Kidney capillary endothelial cell (primary cell): ENCODE measurements at regions not wholly inside any gene's neighbourhood (a gene's known extent, or its start where the extent isn't known, plus 50 kb on each side); places are given as distances from the start of the nearest gene placed in this dataset.
"Not testable (repeated sequence)": the region's sequence is repeated elsewhere in the genome, so short reads cannot be mapped to it uniquely, and the experiment has no call there.

Source experiments
- DNase-seq: peaks from one replicate; pipeline ENCODE4 v3.0.0-alpha.2; 2018; ENCODE audit warnings: low spot score

- DNase-seq, result not testable (repeated sequence)
Observed at GRCh38 chr3:107005352-107005751, 371.9 kb upstream of the CCDC54 start.

DNA sequence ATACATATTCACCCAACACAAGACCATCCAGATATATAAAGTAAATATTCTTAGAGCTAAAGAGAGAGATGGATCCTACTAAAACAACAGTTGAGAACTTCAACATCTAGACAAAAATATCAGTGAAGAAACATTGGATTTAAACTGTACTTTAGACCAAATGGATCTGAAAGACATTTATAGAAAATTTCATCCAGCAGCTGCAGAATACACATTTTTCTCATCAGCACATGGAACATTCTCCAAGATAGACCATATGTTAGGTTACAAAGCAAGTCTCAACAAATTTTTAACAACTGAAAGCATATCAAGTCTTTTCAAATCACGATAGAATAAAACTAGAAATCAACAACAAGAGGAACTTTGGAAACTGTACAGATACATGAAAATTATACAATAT is 369.0 kb upstream of the CCDC54 start:
- no peak for DNase-seq

- DNase-seq, result no peak
Observed at GRCh38 chr3:107013641-107014040, 363.6 kb upstream of the CCDC54 start.

GRCh38 chr3:107024551-107025026 is 352.6 kb upstream of the CCDC54 start:
- DNase-seq, result no peak

DNA sequence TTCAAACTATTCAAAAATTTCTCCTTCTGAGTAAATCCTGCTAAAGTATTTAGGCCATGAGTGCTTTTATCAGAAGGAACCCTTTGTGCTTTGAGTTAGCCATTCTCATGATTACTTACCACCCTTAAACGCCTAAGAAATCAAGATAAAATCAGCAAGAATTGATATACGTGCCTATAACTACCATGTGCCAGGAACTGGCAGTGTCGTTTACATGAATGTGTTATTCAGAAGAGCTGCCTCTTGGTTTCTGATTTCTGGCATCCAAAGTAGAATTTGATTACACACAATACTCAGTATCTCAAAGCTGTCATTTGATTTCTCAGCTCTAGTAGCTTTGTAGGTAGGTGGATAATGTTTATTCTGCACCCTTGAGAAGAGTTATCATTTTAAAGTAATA is 351.3 kb upstream of the CCDC54 start:
- no peak for DNase-seq

DNA sequence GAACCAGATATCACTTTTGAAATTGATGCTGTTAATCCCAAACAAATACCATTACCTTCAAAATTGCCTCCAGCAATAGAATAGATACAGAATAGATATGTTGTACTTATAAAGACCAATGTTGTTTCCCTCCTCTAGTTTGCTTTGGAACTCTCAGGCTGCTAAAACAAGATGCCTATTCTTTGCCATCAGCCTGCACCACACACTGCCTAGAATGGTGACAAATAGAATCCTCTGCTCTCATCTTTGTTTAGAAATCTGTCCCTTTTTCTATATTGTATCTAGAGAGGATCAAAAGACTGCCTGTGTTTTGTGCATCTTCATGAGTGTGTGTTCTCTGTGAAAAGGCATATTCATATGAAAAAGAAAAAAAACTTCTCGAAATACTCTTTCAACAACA is 349.2 kb upstream of the CCDC54 start:
- DNase-seq, result no peak

DNA sequence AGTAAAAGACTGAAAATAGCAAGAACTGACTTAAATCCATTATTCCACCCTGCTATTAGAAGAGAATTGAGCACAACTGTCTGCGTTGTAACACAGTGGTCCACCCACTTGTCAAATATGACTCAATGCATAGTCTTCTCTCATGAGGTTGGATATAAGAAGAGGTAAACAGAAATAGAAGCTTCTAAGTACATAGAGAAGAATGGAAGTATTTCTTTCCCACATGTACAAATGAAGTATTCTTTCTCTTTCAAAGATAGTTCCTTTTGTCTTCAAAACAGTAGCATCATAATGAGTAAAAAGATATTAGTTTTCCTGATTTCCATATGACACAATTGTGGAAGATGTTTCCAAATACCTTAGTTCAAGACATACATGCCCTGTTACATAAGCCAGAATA is 348.6 kb upstream of the CCDC54 start:
- no peak for DNase-seq

DNA sequence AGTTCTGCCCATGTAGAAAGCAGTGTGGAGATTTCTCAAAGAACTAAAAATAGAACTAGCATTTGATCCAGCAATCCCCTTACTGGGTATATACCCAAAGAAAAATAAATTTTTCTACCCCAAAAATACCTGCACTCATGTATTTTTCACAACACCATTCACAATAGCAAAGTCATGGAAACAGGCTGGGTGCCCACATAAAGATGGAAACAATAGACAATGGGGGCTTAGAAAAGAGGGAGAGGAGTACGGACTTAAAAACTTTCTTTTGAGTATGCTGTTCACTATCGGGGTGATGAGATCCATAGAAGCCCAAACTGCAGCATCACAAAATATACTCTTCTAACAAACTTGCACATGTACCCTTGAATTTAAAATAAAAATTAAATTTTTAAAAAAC is 345.1 kb upstream of the CCDC54 start:
- no peak for DNase-seq

- DNase-seq, result no peak
Observed at GRCh38 chr3:107034142-107034541, 343.1 kb upstream of the CCDC54 start.

- no peak for DNase-seq
Observed at GRCh38 chr3:107035176-107035575, 342.1 kb upstream of the CCDC54 start.

DNA sequence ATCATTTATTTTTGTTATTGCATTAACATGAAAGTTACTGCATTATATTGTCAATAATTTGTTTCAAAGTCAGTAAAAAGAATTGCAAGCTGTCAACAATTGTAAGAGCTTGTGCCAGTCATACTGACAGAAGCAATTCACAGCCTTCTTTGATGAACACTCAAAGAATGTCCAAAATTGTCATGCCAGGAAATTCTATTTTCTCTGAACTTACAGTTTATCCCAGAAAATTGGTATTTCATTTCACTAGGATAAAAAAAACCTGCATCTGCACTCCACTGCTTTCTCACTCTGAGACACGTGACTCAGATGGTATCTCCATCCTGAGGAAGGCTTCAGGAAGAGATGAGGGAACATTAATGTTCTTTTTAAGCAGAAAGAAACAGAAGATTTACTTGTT is 332.6 kb upstream of the CCDC54 start:
- no peak for DNase-seq

DNA sequence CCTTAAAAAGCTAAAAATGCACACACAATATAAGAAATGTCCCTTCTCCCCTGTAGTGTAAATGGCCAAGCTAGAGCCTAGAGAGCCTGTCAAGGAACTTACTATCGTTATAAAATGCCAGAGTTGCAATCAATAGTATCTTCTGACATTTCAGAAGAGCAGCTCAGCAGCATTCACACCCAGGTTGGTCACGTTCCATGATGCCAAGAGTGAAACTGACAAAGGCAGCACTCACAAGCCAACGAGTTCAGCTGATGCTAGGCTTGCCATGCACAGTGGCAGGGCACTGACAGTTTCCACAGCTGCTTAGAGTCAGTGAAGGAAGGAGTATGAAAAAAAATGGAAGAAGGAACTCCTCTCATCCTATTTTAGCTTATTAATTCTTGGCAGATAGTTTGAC is 331.4 kb upstream of the CCDC54 start:
- DNase-seq, result no peak

- no peak for DNase-seq
Observed at GRCh38 chr3:107055181-107055942, 321.9 kb upstream of the CCDC54 start.

DNA sequence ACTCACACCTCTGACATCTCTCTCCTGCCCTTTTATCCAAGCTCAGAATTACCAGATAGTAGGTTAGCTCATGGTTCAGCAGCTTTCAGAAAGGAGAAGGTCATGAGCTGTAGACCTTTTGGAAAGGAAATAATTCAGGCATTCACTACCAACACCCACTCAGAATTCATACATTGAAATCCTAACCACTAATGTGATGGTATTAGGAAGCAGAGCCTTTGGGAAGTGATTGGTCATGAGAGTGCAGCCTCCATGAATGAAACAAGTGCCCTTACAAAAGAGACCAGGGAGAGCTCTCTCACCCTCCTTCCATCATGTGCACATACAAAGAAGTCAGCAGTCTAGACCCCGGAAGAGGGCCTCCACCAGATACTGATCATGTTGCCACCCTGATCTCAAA is 315.8 kb upstream of the CCDC54 start:
- no peak for DNase-seq

GRCh38 chr3:107062310-107062709 is 314.9 kb upstream of the CCDC54 start:
- DNase-seq, result no peak

- DNase-seq, result no peak
Observed at GRCh38 chr3:107062787-107063186, 314.5 kb upstream of the CCDC54 start.

DNA sequence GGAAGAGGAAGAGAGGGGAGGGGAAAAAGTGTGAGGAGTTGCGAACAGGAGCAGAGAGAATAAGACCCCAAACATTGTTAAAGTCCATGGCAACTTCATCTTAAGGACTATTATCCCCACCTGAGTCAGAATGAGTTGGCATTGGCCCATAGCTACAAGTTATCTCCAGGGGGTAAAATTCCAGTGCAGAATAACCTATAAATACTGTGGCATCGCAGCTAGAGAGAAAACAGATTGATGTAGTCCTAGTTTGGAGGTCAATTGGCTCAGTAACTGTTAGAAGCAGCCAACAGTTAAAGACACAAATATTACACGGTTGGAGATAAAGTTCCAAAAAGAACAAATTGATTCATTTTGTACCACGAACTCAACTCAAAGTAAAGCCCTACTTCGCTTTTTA is 313.9 kb upstream of the CCDC54 start:
- no peak for DNase-seq

GRCh38 chr3:107064405-107065060 is 312.7 kb upstream of the CCDC54 start:
- DNase-seq, result peak; percentile 83

GRCh38 chr3:107065094-107065861 is 312.0 kb upstream of the CCDC54 start:
- DNase-seq, result peak; percentile 65

DNA sequence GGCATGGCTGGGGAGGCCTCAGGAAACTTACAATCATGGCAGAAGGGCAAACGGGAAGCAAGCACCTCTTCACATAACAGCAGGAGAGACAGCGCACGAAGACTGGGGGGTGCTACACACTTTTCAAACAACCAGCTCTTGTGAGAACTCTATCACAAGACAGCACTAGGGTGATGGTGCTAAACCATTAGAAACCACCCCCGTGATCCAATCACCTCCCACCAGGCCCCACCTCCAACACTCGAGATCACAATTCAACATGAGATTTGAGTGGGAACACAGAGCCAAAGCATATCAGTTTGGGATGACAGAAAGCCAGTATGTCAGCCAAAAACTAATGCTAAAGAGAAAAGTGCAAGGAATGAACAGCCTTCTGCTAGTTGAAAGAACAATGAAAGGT is 309.8 kb upstream of the CCDC54 start:
- DNase-seq, result no peak

DNA sequence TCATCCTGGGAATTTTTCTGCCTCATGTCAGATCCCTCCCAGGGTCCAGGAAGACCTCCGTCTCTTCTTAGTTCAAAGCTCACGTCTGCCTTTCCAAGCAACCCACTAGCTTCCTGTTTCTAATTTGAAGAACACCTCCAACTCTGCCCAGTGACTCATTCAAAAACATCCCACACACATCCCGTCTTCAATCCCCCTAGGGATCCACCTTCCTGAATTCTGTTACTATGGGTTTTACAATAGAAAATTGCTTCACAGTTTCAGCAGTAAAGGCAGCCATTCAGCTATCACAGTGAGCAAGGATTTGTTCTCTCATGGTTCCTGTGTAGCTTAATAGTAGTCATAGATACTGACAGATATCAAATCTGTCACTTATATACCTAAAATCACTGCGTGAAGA is 308.3 kb upstream of the CCDC54 start:
- peak; percentile 87 for DNase-seq

DNA sequence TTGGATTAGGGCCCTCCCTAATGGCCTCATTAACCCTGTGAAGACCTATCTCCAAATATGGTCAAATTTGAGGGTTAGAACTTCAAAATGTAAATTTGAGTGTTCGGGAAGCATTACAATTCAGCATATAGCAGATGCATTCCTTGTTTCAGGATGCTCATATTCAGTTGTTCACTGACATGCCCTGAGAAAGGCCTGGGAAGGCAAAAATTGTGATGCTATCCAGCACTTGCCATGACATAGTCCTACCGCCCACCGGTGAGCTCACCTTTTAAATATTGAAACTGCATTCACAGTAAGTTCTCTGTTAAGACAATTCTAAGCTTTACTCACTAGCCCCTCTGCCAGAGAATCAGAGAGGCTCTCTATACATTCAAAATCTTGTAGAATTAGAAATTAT is 300.3 kb upstream of the CCDC54 start:
- no peak for DNase-seq

- DNase-seq, result no peak
Observed at GRCh38 chr3:107077391-107077790, 299.8 kb upstream of the CCDC54 start.
